ENCODE measurements at regions not wholly inside any gene's neighbourhood (a gene's known extent, or its start where the extent isn't known, plus 50 kb on each side); places are given as distances from the start of the nearest gene placed in this dataset.

- TF ChIP-seq, protein P1, sequence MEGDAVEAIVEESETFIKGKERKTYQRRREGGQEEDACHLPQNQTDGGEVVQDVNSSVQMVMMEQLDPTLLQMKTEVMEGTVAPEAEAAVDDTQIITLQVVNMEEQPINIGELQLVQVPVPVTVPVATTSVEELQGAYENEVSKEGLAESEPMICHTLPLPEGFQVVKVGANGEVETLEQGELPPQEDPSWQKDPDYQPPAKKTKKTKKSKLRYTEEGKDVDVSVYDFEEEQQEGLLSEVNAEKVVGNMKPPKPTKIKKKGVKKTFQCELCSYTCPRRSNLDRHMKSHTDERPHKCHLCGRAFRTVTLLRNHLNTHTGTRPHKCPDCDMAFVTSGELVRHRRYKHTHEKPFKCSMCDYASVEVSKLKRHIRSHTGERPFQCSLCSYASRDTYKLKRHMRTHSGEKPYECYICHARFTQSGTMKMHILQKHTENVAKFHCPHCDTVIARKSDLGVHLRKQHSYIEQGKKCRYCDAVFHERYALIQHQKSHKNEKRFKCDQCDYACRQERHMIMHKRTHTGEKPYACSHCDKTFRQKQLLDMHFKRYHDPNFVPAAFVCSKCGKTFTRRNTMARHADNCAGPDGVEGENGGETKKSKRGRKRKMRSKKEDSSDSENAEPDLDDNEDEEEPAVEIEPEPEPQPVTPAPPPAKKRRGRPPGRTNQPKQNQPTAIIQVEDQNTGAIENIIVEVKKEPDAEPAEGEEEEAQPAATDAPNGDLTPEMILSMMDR (conservative IDR thresholded peaks at IDR 0.05): no peak
- no peak for TF ChIP-seq EZH2 (IDR thresholded peaks at IDR 0.05; ENCODE audit: low read depth)
These were observed 168.3 kb upstream of the RPS6KA3 start for GRCh38 chrX:20434986-20435385.

All from PC-9 (cell line).